ENCODE measurements at regions not wholly inside any gene's neighbourhood (a gene's known extent, or its start where the extent isn't known, plus 50 kb on each side); places are given as distances from the start of the nearest gene placed in this dataset.

GRCh38 chr10:29916669-29917068 is 142.7 kb downstream of the JCAD start:
- TF ChIP-seq, protein P1, sequence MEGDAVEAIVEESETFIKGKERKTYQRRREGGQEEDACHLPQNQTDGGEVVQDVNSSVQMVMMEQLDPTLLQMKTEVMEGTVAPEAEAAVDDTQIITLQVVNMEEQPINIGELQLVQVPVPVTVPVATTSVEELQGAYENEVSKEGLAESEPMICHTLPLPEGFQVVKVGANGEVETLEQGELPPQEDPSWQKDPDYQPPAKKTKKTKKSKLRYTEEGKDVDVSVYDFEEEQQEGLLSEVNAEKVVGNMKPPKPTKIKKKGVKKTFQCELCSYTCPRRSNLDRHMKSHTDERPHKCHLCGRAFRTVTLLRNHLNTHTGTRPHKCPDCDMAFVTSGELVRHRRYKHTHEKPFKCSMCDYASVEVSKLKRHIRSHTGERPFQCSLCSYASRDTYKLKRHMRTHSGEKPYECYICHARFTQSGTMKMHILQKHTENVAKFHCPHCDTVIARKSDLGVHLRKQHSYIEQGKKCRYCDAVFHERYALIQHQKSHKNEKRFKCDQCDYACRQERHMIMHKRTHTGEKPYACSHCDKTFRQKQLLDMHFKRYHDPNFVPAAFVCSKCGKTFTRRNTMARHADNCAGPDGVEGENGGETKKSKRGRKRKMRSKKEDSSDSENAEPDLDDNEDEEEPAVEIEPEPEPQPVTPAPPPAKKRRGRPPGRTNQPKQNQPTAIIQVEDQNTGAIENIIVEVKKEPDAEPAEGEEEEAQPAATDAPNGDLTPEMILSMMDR (IDR thresholded peaks at IDR 0.05), result no peak
- TF ChIP-seq EP300 (IDR thresholded peaks at IDR 0.05), result no peak
- no peak for TF ChIP-seq POLR2A (IDR thresholded peaks at IDR 0.05)
